ENCODE measurements at regions not wholly inside any gene's neighbourhood (a gene's known extent, or its start where the extent isn't known, plus 50 kb on each side); places are given as distances from the start of the nearest gene placed in this dataset.

GRCh38 chr17:77312061-77312701 is 171.4 kb downstream of the SEC14L1 start:
- TF ChIP-seq CTCF (IDR thresholded peaks at IDR 0.05) (no peak), POLR2A (IDR thresholded peaks at IDR 0.05) (no peak)
